ENCODE measurements at regions not wholly inside any gene's neighbourhood (a gene's known extent, or its start where the extent isn't known, plus 50 kb on each side); places are given as distances from the start of the nearest gene placed in this dataset.

DNA sequence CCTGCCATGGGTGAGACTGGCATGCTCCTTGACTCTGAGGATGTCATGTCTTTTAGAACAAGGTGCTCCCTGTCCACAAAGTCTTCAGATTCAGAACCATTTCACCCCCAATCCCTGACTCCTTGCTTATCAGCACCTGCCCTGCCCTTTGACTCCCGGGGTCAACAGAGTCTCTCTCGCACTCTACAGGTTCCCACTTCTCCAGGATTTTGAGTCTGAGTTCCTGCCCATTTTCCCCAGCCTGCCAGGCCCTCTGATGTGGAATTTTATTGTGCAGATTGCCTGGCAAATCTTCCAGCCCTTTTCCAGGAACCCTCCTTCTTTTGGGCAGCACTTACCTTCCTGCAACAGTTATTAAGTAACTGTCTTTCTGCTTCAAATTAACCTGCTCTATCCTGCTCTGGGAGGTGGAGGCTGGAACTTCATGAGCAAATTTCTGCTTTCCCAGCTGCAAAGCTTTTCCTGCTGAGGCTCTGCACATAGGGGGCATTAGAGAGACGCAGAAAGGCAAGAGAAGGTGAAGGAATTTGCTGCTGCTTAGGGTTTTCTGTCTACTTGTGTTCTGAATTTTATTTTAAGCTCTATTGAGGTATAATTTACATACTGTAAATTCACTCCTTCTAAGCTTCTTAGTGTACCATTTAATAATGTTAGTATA is 259.1 kb downstream of the PCNX1 start:
- TF ChIP-seq, protein P1, sequence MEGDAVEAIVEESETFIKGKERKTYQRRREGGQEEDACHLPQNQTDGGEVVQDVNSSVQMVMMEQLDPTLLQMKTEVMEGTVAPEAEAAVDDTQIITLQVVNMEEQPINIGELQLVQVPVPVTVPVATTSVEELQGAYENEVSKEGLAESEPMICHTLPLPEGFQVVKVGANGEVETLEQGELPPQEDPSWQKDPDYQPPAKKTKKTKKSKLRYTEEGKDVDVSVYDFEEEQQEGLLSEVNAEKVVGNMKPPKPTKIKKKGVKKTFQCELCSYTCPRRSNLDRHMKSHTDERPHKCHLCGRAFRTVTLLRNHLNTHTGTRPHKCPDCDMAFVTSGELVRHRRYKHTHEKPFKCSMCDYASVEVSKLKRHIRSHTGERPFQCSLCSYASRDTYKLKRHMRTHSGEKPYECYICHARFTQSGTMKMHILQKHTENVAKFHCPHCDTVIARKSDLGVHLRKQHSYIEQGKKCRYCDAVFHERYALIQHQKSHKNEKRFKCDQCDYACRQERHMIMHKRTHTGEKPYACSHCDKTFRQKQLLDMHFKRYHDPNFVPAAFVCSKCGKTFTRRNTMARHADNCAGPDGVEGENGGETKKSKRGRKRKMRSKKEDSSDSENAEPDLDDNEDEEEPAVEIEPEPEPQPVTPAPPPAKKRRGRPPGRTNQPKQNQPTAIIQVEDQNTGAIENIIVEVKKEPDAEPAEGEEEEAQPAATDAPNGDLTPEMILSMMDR (IDR thresholded peaks at IDR 0.05 in 8 of 11, conservative IDR thresholded peaks at IDR 0.05 in 3 of 11), result peak in 8 of 11 experiments; percentile 11 to 59 (median 40)
- no peak for TF ChIP-seq POLR2A (IDR thresholded peaks at IDR 0.05)
